ENCODE measurements at regions not wholly inside any gene's neighbourhood (a gene's known extent, or its start where the extent isn't known, plus 50 kb on each side); places are given as distances from the start of the nearest gene placed in this dataset.

- TF ChIP-seq, protein P1, sequence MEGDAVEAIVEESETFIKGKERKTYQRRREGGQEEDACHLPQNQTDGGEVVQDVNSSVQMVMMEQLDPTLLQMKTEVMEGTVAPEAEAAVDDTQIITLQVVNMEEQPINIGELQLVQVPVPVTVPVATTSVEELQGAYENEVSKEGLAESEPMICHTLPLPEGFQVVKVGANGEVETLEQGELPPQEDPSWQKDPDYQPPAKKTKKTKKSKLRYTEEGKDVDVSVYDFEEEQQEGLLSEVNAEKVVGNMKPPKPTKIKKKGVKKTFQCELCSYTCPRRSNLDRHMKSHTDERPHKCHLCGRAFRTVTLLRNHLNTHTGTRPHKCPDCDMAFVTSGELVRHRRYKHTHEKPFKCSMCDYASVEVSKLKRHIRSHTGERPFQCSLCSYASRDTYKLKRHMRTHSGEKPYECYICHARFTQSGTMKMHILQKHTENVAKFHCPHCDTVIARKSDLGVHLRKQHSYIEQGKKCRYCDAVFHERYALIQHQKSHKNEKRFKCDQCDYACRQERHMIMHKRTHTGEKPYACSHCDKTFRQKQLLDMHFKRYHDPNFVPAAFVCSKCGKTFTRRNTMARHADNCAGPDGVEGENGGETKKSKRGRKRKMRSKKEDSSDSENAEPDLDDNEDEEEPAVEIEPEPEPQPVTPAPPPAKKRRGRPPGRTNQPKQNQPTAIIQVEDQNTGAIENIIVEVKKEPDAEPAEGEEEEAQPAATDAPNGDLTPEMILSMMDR (IDR thresholded peaks at IDR 0.05; ENCODE audit: low read depth, low read length) = no peak
- TF ChIP-seq EZH2phosphoT487 (IDR thresholded peaks at IDR 0.05; ENCODE audit: low read depth) = no peak
Measured at GRCh38 chr12:58202933-58203718, 261.8 kb downstream of the ATP23 start.
